Left ventricle myocardium inferior (tissue), 1 donor: ENCODE measurements at regions not wholly inside any gene's neighbourhood (a gene's known extent, or its start where the extent isn't known, plus 50 kb on each side); places are given as distances from the start of the nearest gene placed in this dataset.

Source experiments
- DNase-seq: peaks from one replicate; pipeline ENCODE4 v3.0.0-alpha.2; 2020
- H3K27ac ChIP-seq: fragments of 200-600 bp; replicated peaks from 2 replicates; pipeline ENCODE4 v1.8.0; 2021
- H3K27me3 ChIP-seq: fragments of 200-600 bp; 2 replicates; pipeline ENCODE4 v1.8.0; 2021; ENCODE audit warnings: low read depth
- H3K36me3 ChIP-seq: fragments of 200-600 bp; 2 replicates; pipeline ENCODE4 v1.8.0; 2021
- H3K4me1 ChIP-seq: fragments of 200-600 bp; 2 replicates; pipeline ENCODE4 v1.8.0; 2021
- H3K4me3 ChIP-seq: fragments of 200-600 bp; 2 replicates; pipeline ENCODE4 v1.8.0; 2021; ENCODE audit warnings: mild to moderate bottlenecking, moderate library complexity
- H3K9me3 ChIP-seq: fragments of 200-600 bp; replicated peaks from 2 replicates; pipeline ENCODE4 v1.8.0; 2021
- intact Hi-C: fragments of 100-400 bp; cut with micrococcal nuclease; formaldehyde crosslinking; loops from one replicate; pipeline ENCODE4 v1.11.0; 2022
- TF ChIP-seq, protein P1 (sequence below): fragments of 200-600 bp; IDR thresholded peaks from 2 replicates; pipeline ENCODE4 v1.8.0; 2021; ENCODE audit warnings: antibody characterized with exemption, mild to moderate bottlenecking, borderline replicate concordance
- donor health status: DM: no; HTN: yes; CAD: no; lungs with severe emphysema.

DNA sequence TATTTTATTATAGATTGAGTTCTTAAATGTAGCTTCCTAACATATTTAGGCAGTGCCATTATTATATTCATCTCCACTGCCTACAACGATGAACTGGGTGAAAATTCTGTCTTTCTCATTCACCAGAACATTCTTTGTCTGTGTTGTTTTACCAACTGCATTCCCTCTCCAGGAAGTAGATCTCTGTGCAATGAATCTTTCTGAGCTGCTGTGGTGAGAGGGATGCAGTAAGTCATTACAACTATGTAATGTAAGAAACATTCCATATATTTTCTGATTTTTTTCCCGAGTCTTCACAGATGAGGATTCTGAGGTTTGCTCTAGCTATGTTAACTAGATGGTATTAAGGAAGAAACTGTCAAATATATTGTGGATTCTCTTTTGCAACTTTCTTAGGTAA, 811.9 kb upstream of the PCDH7 start:
- H3K4me1 ChIP-seq, result no peaks in the 10 kb centered on the region
- intact Hi-C loops, result no loop called here

GRCh38 chr4:29927895-29928294, 792.3 kb upstream of the PCDH7 start:
- intact Hi-C loops, result no loop called here
- no peak overlapping the region for H3K27ac ChIP-seq
- H3K4me1 ChIP-seq, result no peaks in the 10 kb centered on the region
- H3K4me3 ChIP-seq, result no peak overlapping the region
- no peak for DNase-seq
- no peaks in the 10 kb centered on the region for H3K36me3 ChIP-seq
- TF ChIP-seq, protein P1, sequence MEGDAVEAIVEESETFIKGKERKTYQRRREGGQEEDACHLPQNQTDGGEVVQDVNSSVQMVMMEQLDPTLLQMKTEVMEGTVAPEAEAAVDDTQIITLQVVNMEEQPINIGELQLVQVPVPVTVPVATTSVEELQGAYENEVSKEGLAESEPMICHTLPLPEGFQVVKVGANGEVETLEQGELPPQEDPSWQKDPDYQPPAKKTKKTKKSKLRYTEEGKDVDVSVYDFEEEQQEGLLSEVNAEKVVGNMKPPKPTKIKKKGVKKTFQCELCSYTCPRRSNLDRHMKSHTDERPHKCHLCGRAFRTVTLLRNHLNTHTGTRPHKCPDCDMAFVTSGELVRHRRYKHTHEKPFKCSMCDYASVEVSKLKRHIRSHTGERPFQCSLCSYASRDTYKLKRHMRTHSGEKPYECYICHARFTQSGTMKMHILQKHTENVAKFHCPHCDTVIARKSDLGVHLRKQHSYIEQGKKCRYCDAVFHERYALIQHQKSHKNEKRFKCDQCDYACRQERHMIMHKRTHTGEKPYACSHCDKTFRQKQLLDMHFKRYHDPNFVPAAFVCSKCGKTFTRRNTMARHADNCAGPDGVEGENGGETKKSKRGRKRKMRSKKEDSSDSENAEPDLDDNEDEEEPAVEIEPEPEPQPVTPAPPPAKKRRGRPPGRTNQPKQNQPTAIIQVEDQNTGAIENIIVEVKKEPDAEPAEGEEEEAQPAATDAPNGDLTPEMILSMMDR, result no peak
- H3K9me3 ChIP-seq, result peaks cover 27% of the 10 kb centered on the region
- no peaks in the 10 kb centered on the region for H3K27me3 ChIP-seq

More for the DNA sequence above, 811.9 kb upstream of the PCDH7 start:
- Histone ChIP-seq H3K9me3 (peaks cover 13% of the 10 kb centered on the region), H3K27me3 (no peaks in the 10 kb centered on the region), H3K4me3 (no peak overlapping the region), H3K36me3 (no peaks in the 10 kb centered on the region), H3K27ac (no peak overlapping the region)
- no peak for DNase-seq
- TF ChIP-seq, protein P1, result no peak

- Histone ChIP-seq H3K4me3 (no peak overlapping the region), H3K9me3 (no peaks in the 10 kb centered on the region), H3K36me3 (no peaks in the 10 kb centered on the region), H3K4me1 (no peaks in the 10 kb centered on the region), H3K27me3 (no peaks in the 10 kb centered on the region), H3K27ac (no peak overlapping the region)
- TF ChIP-seq, protein P1, result no peak
- DNase-seq, result no peak
- intact Hi-C loops, result no loop called here
Observed at GRCh38 chr4:29948451-29948850, 771.7 kb upstream of the PCDH7 start.

- no peaks in the 10 kb centered on the region for H3K36me3 ChIP-seq
- no peaks in the 10 kb centered on the region for H3K4me1 ChIP-seq
- no peaks in the 10 kb centered on the region for H3K9me3 ChIP-seq
- TF ChIP-seq, protein P1, result no peak
- intact Hi-C loops, result no loop called here
- H3K27ac ChIP-seq, result no peak overlapping the region
- DNase-seq, result no peak
- H3K4me3 ChIP-seq, result no peak overlapping the region
- H3K27me3 ChIP-seq, result no peaks in the 10 kb centered on the region
Observed at GRCh38 chr4:29948858-29949257, 771.3 kb upstream of the PCDH7 start.

GRCh38 chr4:29966386-29966785, 753.8 kb upstream of the PCDH7 start:
- TF ChIP-seq, protein P1, result no peak
- Histone ChIP-seq H3K36me3 (no peaks in the 10 kb centered on the region), H3K4me1 (no peaks in the 10 kb centered on the region), H3K27ac (no peak overlapping the region), H3K9me3 (no peaks in the 10 kb centered on the region), H3K4me3 (no peak overlapping the region), H3K27me3 (no peaks in the 10 kb centered on the region)
- intact Hi-C loops, result no loop called here
- no peak for DNase-seq

- no peaks in the 10 kb centered on the region for H3K36me3 ChIP-seq
- intact Hi-C loops, result no loop called here
- no peak overlapping the region for H3K27ac ChIP-seq
- TF ChIP-seq, protein P1, result no peak
- no peaks in the 10 kb centered on the region for H3K4me1 ChIP-seq
- H3K4me3 ChIP-seq, result no peak overlapping the region
- DNase-seq, result no peak
- no peaks in the 10 kb centered on the region for H3K9me3 ChIP-seq
- H3K27me3 ChIP-seq, result no peaks in the 10 kb centered on the region
Observed at GRCh38 chr4:29970626-29971025, 749.5 kb upstream of the PCDH7 start.
